D721Med (cell line): ENCODE measurements at regions not wholly inside any gene's neighbourhood (a gene's known extent, or its start where the extent isn't known, plus 50 kb on each side); places are given as distances from the start of the nearest gene placed in this dataset.
"Not testable (repeated sequence)": the region's sequence is repeated elsewhere in the genome, so short reads cannot be mapped to it uniquely, and the experiment has no call there.

ENCODE experiments used
- DNase-seq: peaks from one replicate; pipeline ENCODE4 v3.0.0; 2011; ENCODE audit warnings: low spot score; ENCODE audit not compliant: insufficient read length
- FAIRE-seq: peaks from 2 replicates; lab custom pipeline; 2011; peaks lifted over from hg19 to GRCh38; lab: Jason Lieb, UNC
- CTCF ChIP-seq: IDR thresholded peaks from 2 replicates; pipeline ENCODE4 v1.5.1; 2012; ENCODE audit warnings: mild to moderate bottlenecking, control low read depth; ENCODE audit not compliant: insufficient read depth; ENCODE audit errors: missing control alignments

GRCh38 chr10:109735776-109736175, 187.5 kb downstream of the XPNPEP1 start:
- TF ChIP-seq CTCF: no peak
- DNase-seq (no peak), FAIRE-seq (no peak)

- FAIRE-seq (no peak), DNase-seq (no peak)
- no peak for TF ChIP-seq CTCF
Observed at GRCh38 chr10:109732254-109732965, 190.9 kb downstream of the XPNPEP1 start.

GRCh38 chr10:109729895-109730294, 193.4 kb downstream of the XPNPEP1 start:
- FAIRE-seq, DNase-seq: not testable (repeated sequence)

- FAIRE-seq (no peak), DNase-seq (no peak)
- no peak for TF ChIP-seq CTCF
Observed at GRCh38 chr10:109727436-109727835, 195.9 kb downstream of the XPNPEP1 start.

GRCh38 chr10:109726473-109726872, 196.8 kb downstream of the XPNPEP1 start:
- no peak for FAIRE-seq
- no peak for TF ChIP-seq CTCF
- no peak for DNase-seq

GRCh38 chr10:109723305-109723704, 200.0 kb downstream of the XPNPEP1 start:
- no peak for TF ChIP-seq CTCF
- FAIRE-seq (no peak), DNase-seq (no peak)

GRCh38 chr10:109721453-109722064, 201.8 kb downstream of the XPNPEP1 start:
- no peak for FAIRE-seq
- no peak for TF ChIP-seq CTCF
- no peak for DNase-seq
